K562 (cell line): ENCODE measurements at regions not wholly inside any gene's neighbourhood (a gene's known extent, or its start where the extent isn't known, plus 50 kb on each side); places are given as distances from the start of the nearest gene placed in this dataset.

Source experiments
- ATAC-seq: fragments of 200-7000 bp; cut with Tn5 transposase; 3 replicates; pipeline ENCODE4 v1.9.1; 2020; ENCODE audit warnings: moderate library complexity
- BruUV-seq: library from RNA; stranded (reverse); fragments of 400-500 nt; replicated peaks from 2 replicates; lab custom pipeline; 2021; lab: Mats Ljungman, UMichigan
- CTCF ChIA-PET: fragments of 300-600 bp; formaldehyde crosslinking; extraction: SDS; loops from one replicate; lab custom pipeline; 2021; ENCODE audit warnings: low intra/inter-chr PET ratio; lab: Yijun Ruan, JAX
- POLR2A ChIA-PET: fragments of 300-600, 350-650 bp; sonication (Branson Sonifier 250); formaldehyde crosslinking; extraction: SDS; loops from one replicate; lab custom pipeline; 2021; ENCODE audit warnings: antibody characterized with exemption, inconsistent platforms; lab: Yijun Ruan, JAX
- DNase-seq, 4 experiments: peaks; one replicate each; pipeline versions ENCODE4 v3.0.0 to v3.0.0-alpha.2; 2011 to 2018; ENCODE audit warnings: low spot score in 3 of 4, mixed read lengths in 3 of 4; ENCODE audit errors: extremely low read depth in 1 of 4
- FAIRE-seq: peaks from 2 replicates; lab custom pipeline; 2011; peaks lifted over from hg19 to GRCh38; lab: Jason Lieb, UNC
- H2AFZ ChIP-seq: 2 replicates; pipeline ENCODE4 v1.6.0; 2011; ENCODE audit warnings: low read depth, low read length, control low read depth, inconsistent platforms
- H3K27ac ChIP-seq: fragments of 200-600 bp; 3 replicates; pipeline ENCODE4 v1.8.0; 2011; ENCODE audit warnings: low read depth, mild to moderate bottlenecking, control low read depth, inconsistent platforms, low read length, moderate library complexity, mixed read lengths; ENCODE audit errors: extremely low read depth
- H3K27me3 ChIP-seq, 2 experiments: fragments of 300-600 bp in 1 of 2; 2 replicates in 1 of 2; 3 replicates in 1 of 2; pipeline versions ENCODE4 v1.6.0 to v1.8.0; 2011; ENCODE audit warnings: inconsistent platforms in 2 of 2, low read length in 2 of 2, mild to moderate bottlenecking in 1 of 2, mixed read lengths in 1 of 2, moderate library complexity in 1 of 2; ENCODE audit not compliant: control insufficient read depth in 2 of 2, insufficient read depth in 2 of 2
- H3K36me3 ChIP-seq: fragments of 300-600 bp; 3 replicates; pipeline ENCODE4 v1.8.0; 2011; ENCODE audit warnings: mild to moderate bottlenecking, low read length, inconsistent platforms; ENCODE audit not compliant: control insufficient read depth, insufficient read depth
- H3K4me1 ChIP-seq, 2 experiments: fragments of 200-600 bp in 1 of 2; replicated peaks in 1 of 2; 2 replicates in 1 of 2; 3 replicates in 1 of 2; pipeline versions ENCODE4 v1.5.1 to v1.8.0; 2011; ENCODE audit warnings: inconsistent platforms in 2 of 2, low read length in 2 of 2, mild to moderate bottlenecking in 1 of 2, mixed read lengths in 1 of 2, moderate library complexity in 1 of 2; ENCODE audit not compliant: control insufficient read depth in 2 of 2, insufficient read depth in 2 of 2
- H3K4me2 ChIP-seq: 2 replicates; pipeline ENCODE4 v1.6.1; 2011; ENCODE audit warnings: low read length, control low read depth, inconsistent platforms, mixed read lengths; ENCODE audit not compliant: insufficient read depth
- H3K4me3 ChIP-seq: fragments of 200-600 bp; sonication (generic), shearing (Covaris generic); 2 replicates; pipeline ENCODE4 v1.5.1; 2016; ENCODE audit warnings: control low read depth, inconsistent platforms
- H3K79me2 ChIP-seq: fragments of 200-600 bp; 3 replicates; pipeline ENCODE4 v1.8.0; 2011; ENCODE audit warnings: low read length, inconsistent platforms; ENCODE audit not compliant: control insufficient read depth, insufficient read depth
- H3K9ac ChIP-seq, 2 experiments: 2 replicates each; pipeline versions ENCODE4 v1.6.0 to v1.6.1; 2011; ENCODE audit warnings: low read depth in 2 of 2, low read length in 2 of 2, control low read depth in 1 of 2, inconsistent platforms in 1 of 2, mild to moderate bottlenecking in 1 of 2, mixed read lengths in 1 of 2; ENCODE audit not compliant: insufficient read depth in 1 of 2
- H3K9me1 ChIP-seq: one replicate; pipeline ENCODE4 v1.6.0; 2011; ENCODE audit warnings: inconsistent platforms, mild to moderate bottlenecking, low read length, moderate library complexity; ENCODE audit not compliant: control insufficient read depth, insufficient read depth
- H3K9me3 ChIP-seq: replicated peaks from 2 replicates; pipeline ENCODE4 v1.5.1; 2011; ENCODE audit warnings: low read depth, low read length, inconsistent platforms; ENCODE audit not compliant: control insufficient read depth, insufficient read depth
- H4K20me1 ChIP-seq: replicated peaks from 2 replicates; pipeline ENCODE4 v1.6.1; 2011; ENCODE audit warnings: low read length, inconsistent platforms, mixed read lengths; ENCODE audit not compliant: control insufficient read depth, insufficient read depth
- AFF4 ChIP-seq: sonication (generic); formaldehyde crosslinking; IDR thresholded peaks from 2 replicates; pipeline ENCODE4 v1.8.0; 2023; ENCODE audit warnings: mild to moderate bottlenecking, missing genetic modification reagents
- CHD4 ChIP-seq: fragments of 200-600 bp; sonication (generic); IDR thresholded peaks from 3 replicates; pipeline ENCODE4 v1.6.1; 2012; ENCODE audit warnings: low read depth, mild to moderate bottlenecking, mixed read lengths, low read length, inconsistent platforms; ENCODE audit not compliant: insufficient read depth, insufficient replicate concordance, poor library complexity, severe bottlenecking
- E2F1 ChIP-seq: sonication (generic); formaldehyde crosslinking; IDR thresholded peaks from 2 replicates; pipeline ENCODE4 v1.8.1; 2023; ENCODE audit warnings: mild to moderate bottlenecking, missing genetic modification reagents, moderate library complexity
- MEF2D ChIP-seq: conservative IDR thresholded peaks from 2 replicates; pipeline ENCODE4 v1.6.1; 2016; ENCODE audit warnings: low read depth, missing genetic modification characterization, missing compliant biosample characterization
- MITF ChIP-seq: IDR thresholded peaks from 2 replicates; pipeline ENCODE4 v1.6.1; 2014; ENCODE audit warnings: antibody characterized with exemption
- NEUROD1 ChIP-seq: fragments of 150-350 bp; IDR thresholded peaks from 2 replicates; pipeline ENCODE4 v1.6.1; 2014; ENCODE audit warnings: borderline replicate concordance, low read length, low read depth; ENCODE audit not compliant: partially characterized antibody
- PTRF ChIP-seq: fragments of 450-650 bp; IDR thresholded peaks from 2 replicates; pipeline ENCODE4 v1.6.1; 2016; ENCODE audit warnings: mild to moderate bottlenecking, missing genetic modification characterization, missing compliant biosample characterization
- RNF219 ChIP-seq: fragments of 250-450 bp; sonication (Bioruptor Pico); IDR thresholded peaks from 2 replicates; pipeline ENCODE4 v1.5.0; 2022; ENCODE audit warnings: mild to moderate bottlenecking
- ZFP1 ChIP-seq: fragments of 450-650 bp; formaldehyde crosslinking; IDR thresholded peaks from 2 replicates; pipeline ENCODE4 v1.4.0; 2020; ENCODE audit warnings: mild to moderate bottlenecking, mixed read lengths
- ZNF707 ChIP-seq: fragments of 250-450 bp; sonication (Bioruptor Pico); conservative IDR thresholded peaks from 2 replicates; pipeline ENCODE4 v1.8.0; 2022; ENCODE audit warnings: inconsistent platforms, mild to moderate bottlenecking, moderate library complexity
- in situ Hi-C: fragments of 300-500 bp; cut with MboI; formaldehyde crosslinking; loops from 4 replicates; pipeline ENCODE4 v1.15.0; 2018; ENCODE audit warnings: inconsistent platforms, mixed read lengths
- intact Hi-C: fragments of 100-400 bp; cut with micrococcal nuclease; formaldehyde crosslinking; loops from 2 replicates; pipeline ENCODE4 v1.14.2; 2022

- ChIA-PET CTCF (no interaction called here), POLR2A (no interaction called here)
- Histone ChIP-seq H3K4me2 (no peak overlapping the region), H3K27ac (no peak overlapping the region), H3K9me1 (no peaks in the 10 kb centered on the region), H3K4me1 (no peaks in the 10 kb centered on the region; a peak in 1 of 5 replicates), H3K79me2 (no peaks in the 10 kb centered on the region), H3K36me3 (no peaks in the 10 kb centered on the region), H3K9ac (no peak overlapping the region), H3K4me3 (no peak overlapping the region), H4K20me1 (no peaks in the 10 kb centered on the region), H3K27me3 (no peaks in the 10 kb centered on the region), H3K9me3 (no peaks in the 10 kb centered on the region), H2AFZ (no peak overlapping the region)
- no TSS peak for BruUV-seq
- DNase-seq (no peak), FAIRE-seq (no peak), ATAC-seq (no peak)
- in situ Hi-C loops, result no loop called here
- TF ChIP-seq RNF219, result no peak
- TF ChIP-seq MEF2D (tag), result no peak
- TF ChIP-seq PTRF, result no peak
- TF ChIP-seq ZNF707 (CRISPR knock-in tag), result no peak
- no peak for TF ChIP-seq NEUROD1
- TF ChIP-seq E2F1 (CRISPR knock-in tag), result no peak
- no peak for TF ChIP-seq ZFP1 (CRISPR knock-in tag)
- TF ChIP-seq MITF, result no peak
- TF ChIP-seq CHD4, result no peak
- no peak for TF ChIP-seq AFF4 (CRISPR knock-in tag)
- intact Hi-C loops, result no loop called here
These were observed 196.5 kb downstream of the DUSP6 start for GRCh38 chr12:89155826-89156225.
